Activated naive CD4-positive, alpha-beta T cell treated with anti-CD3 and anti-CD28 coated beads, Interleukin-2, amount 10 ng/mL, durations not matched to agents 7 days and 5 days (primary cell): ENCODE measurements at regions not wholly inside any gene's neighbourhood (a gene's known extent, or its start where the extent isn't known, plus 50 kb on each side); places are given as distances from the start of the nearest gene placed in this dataset.
A peak's percentile ranks its signal among the peaks of the same experiment; 100 is the strongest.

Source experiments
- CTCF ChIA-PET: fragments of 350-600 bp; sonication (Branson Sonifier 250); formaldehyde crosslinking; loops from one replicate; lab custom pipeline; 2021; ENCODE audit warnings: antibody characterized with exemption; lab: Charles Lee
- DNase-seq: peaks from one replicate; pipeline ENCODE4 v3.0.0-alpha.2; 2020
- H3K27ac Mint-ChIP-seq: one replicate; pipeline ENCODE4 v1.8.0; 2021; ENCODE audit warnings: mild to moderate bottlenecking, moderate library complexity, mixed read lengths
- H3K27me3 Mint-ChIP-seq: one replicate; pipeline ENCODE4 v1.8.0; 2021; ENCODE audit warnings: mild to moderate bottlenecking, mixed read lengths
- H3K36me3 Mint-ChIP-seq: one replicate; pipeline ENCODE4 v1.8.0; 2021; ENCODE audit warnings: mixed read lengths
- H3K4me1 Mint-ChIP-seq: one replicate; pipeline ENCODE4 v1.8.0; 2021; ENCODE audit warnings: mixed read lengths
- H3K4me3 Mint-ChIP-seq: one replicate; pipeline ENCODE4 v1.8.0; 2021; ENCODE audit warnings: mild to moderate bottlenecking, moderate library complexity, mixed read lengths
- H3K9me3 Mint-ChIP-seq: one replicate; pipeline ENCODE4 v1.8.0; 2021; ENCODE audit warnings: mixed read lengths

GRCh38 chr18:67265464-67266245, 250.9 kb downstream of the DSEL start:
- Mint-ChIP-seq H3K4me3 (no peak overlapping the region), H3K27me3 (peaks cover 4% of the 10 kb centered on the region), H3K27ac (no peak overlapping the region), H3K9me3 (no peaks in the 10 kb centered on the region), H3K4me1 (peaks cover 41% of the 10 kb centered on the region), H3K36me3 (no peaks in the 10 kb centered on the region)
- DNase-seq = no peak
- CTCF ChIA-PET = no interaction called here

- H3K27me3 Mint-ChIP-seq = peaks cover 4% of the 10 kb centered on the region
- no peak for DNase-seq
- CTCF ChIA-PET = no interaction called here
- H3K36me3 Mint-ChIP-seq = no peaks in the 10 kb centered on the region
- H3K9me3 Mint-ChIP-seq = no peaks in the 10 kb centered on the region
- peak overlapping the region; percentile 75 for H3K27ac Mint-ChIP-seq
- H3K4me1 Mint-ChIP-seq = peaks cover 41% of the 10 kb centered on the region
- H3K4me3 Mint-ChIP-seq = no peak overlapping the region
Measured at GRCh38 chr18:67261931-67262552, 254.5 kb downstream of the DSEL start.

GRCh38 chr18:67260841-67261240, 255.7 kb downstream of the DSEL start:
- Mint-ChIP-seq H3K27ac (no peak overlapping the region), H3K4me3 (no peak overlapping the region), H3K9me3 (no peaks in the 10 kb centered on the region), H3K36me3 (no peaks in the 10 kb centered on the region), H3K4me1 (peaks cover 32% of the 10 kb centered on the region), H3K27me3 (peaks cover 4% of the 10 kb centered on the region)
- DNase-seq = no peak
- CTCF ChIA-PET = no interaction called here

DNA sequence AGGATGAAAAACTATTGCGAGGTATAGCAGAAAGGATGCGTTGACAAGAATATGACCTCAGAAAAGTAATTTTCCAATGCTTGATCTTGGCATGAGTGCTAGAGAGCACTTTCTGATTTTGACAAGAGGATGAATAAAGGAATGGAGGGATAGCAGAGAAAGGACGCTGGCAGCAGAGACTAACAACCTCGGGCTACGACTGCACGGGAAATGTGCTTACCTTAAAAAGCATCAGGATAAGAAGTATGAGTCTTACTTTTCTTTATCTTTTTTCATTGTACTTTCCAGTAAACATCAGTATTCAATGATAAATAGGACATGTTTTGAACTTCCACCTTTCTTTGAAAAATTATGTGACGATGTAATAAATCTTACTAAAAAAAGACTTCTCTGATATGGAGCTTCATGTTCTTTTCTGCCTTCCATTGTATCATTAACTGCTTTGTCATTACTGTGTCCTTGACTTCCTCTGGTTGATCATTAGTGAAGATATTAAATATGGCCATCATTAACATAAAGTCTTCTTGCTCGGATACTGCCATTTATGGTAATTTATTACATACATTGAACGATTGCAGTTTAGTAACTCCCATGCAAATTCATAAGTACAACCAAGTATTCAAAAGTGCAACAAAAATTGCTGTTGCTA, 265.6 kb downstream of the DSEL start:
- no peaks in the 10 kb centered on the region for H3K4me1 Mint-ChIP-seq
- no peak for DNase-seq
- no peaks in the 10 kb centered on the region for H3K9me3 Mint-ChIP-seq
- H3K27me3 Mint-ChIP-seq = no peaks in the 10 kb centered on the region
- no peak overlapping the region for H3K4me3 Mint-ChIP-seq
- no peak overlapping the region for H3K27ac Mint-ChIP-seq
- CTCF ChIA-PET = no interaction called here
- no peaks in the 10 kb centered on the region for H3K36me3 Mint-ChIP-seq

DNA sequence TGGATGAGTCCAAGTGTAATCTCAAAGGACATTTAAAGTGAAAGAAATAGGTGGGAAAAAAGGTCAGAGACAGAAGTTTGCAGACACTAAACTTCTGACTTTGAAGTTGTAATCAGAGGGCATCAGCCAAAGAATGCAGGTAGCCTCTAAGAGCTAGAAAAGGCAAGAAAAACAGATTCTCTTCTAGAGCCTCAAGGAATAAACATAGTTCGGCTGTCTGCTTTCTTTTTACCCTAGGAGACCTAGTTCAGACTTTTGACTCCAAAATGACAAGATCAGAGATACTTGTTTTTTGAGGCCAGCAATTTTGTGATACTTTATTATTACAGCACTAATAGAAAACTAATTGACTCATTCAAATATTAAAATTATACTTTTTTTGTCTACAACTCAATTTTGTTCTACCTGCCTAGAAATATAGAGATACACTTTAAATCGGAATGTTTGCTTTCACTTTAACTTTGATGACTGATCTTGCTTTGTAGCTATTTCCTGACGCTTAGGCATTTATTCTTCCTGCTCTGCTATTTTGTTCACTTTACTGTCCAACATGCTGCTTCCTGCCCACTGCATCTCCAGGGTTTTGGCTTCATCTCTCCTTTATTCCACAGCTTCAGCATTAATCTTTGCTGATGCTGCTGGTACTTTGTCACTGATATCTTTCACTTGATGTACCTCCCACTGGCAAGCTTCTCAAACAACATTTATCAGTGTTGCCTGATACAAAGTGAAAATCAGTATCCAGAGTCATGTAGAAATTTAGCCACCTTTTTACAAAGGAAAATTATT, 272.5 kb downstream of the DSEL start:
- Mint-ChIP-seq H3K4me1 (peaks cover 24% of the 10 kb centered on the region), H3K36me3 (no peaks in the 10 kb centered on the region), H3K27me3 (no peaks in the 10 kb centered on the region), H3K4me3 (peak overlapping the region; percentile 70), H3K9me3 (no peaks in the 10 kb centered on the region), H3K27ac (peak overlapping the region; percentile 62)
- CTCF ChIA-PET = no interaction called here
- DNase-seq = no peak

DNA sequence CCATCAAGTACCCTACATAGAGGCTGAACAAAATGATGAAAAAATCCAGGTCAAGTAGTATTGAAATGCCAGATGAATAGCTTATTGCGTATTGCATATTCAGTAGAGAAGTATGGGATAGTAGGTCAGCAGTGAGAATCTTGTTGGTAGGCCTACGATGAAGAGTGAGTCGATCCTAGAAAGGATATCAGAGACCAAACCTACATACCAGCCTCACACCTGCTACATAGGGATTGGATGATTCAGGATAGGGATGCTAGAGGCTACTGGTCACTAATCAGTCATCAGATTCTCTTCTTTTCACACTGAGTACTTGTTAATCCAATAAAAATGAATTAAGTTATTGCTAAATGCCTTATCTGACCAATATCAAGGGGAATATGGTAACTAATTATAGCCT, 274.5 kb downstream of the DSEL start:
- Mint-ChIP-seq H3K4me1 (peaks cover 24% of the 10 kb centered on the region), H3K36me3 (no peaks in the 10 kb centered on the region), H3K4me3 (no peak overlapping the region), H3K27me3 (no peaks in the 10 kb centered on the region), H3K9me3 (no peaks in the 10 kb centered on the region), H3K27ac (no peak overlapping the region)
- DNase-seq = no peak
- CTCF ChIA-PET = no interaction called here

DNA sequence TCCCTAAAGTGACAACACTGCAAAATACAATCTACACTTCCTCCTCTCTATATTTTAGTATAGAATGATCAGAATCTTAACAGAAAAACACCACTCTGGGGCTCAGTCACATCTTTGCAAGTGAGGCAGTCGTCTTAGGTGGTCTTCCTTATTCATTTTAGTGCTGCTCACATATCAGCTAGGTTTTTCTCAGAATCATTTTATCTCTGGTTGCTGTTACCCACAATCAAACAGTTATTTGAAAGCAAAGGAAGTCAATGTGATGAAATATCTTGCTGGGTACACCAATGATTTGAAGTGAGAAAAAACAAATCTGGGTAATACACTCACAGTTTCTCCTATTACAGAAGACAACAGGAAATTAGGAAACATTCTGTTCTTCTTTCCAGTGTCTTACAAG, 275.2 kb downstream of the DSEL start:
- no peaks in the 10 kb centered on the region for H3K9me3 Mint-ChIP-seq
- H3K27ac Mint-ChIP-seq = peak overlapping the region; percentile 25
- CTCF ChIA-PET = interaction anchor here (0.5 to 1.7 kb wide), 2 partner anchors 16 to 19 kb away, joined by 3 to 4 read pairs; no protein-coding TSS in a partner anchor
- peaks cover 24% of the 10 kb centered on the region for H3K4me1 Mint-ChIP-seq
- H3K27me3 Mint-ChIP-seq = no peaks in the 10 kb centered on the region
- no peaks in the 10 kb centered on the region for H3K36me3 Mint-ChIP-seq
- no peak for DNase-seq
- H3K4me3 Mint-ChIP-seq = no peak overlapping the region

GRCh38 chr18:67239826-67240225, 276.7 kb downstream of the DSEL start:
- peaks cover 24% of the 10 kb centered on the region for H3K4me1 Mint-ChIP-seq
- no peaks in the 10 kb centered on the region for H3K9me3 Mint-ChIP-seq
- no peak for DNase-seq
- no peak overlapping the region for H3K4me3 Mint-ChIP-seq
- no peaks in the 10 kb centered on the region for H3K36me3 Mint-ChIP-seq
- no peak overlapping the region for H3K27ac Mint-ChIP-seq
- no peaks in the 10 kb centered on the region for H3K27me3 Mint-ChIP-seq
- CTCF ChIA-PET = interaction anchor here (1.7 kb wide), 1 partner anchor 17 kb away, joined by 4 read pairs; no protein-coding TSS in a partner anchor

DNA sequence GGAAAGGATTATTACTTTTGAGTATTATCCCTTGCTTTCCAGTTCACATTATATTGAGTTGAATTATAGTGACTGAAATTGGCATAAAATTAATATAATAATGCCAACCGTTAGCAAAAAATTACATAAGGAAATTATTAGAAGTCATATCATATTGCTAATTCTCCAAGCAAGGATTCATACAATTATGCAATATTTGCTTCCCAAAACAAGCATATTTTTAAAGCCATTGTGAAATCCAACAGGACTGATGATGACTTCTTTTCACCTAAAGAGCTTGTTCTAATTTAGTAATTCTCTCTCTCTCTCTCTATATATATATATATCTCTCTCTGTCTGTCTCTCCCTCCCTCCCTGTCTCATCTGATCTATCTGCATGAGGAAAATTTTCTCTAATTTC, 283.5 kb downstream of the DSEL start:
- Mint-ChIP-seq H3K4me3 (no peak overlapping the region), H3K4me1 (no peaks in the 10 kb centered on the region), H3K36me3 (no peaks in the 10 kb centered on the region), H3K9me3 (no peaks in the 10 kb centered on the region), H3K27me3 (no peaks in the 10 kb centered on the region), H3K27ac (no peak overlapping the region)
- no peak for DNase-seq
- CTCF ChIA-PET = no interaction called here

GRCh38 chr18:67232406-67232805, 284.1 kb downstream of the DSEL start:
- DNase-seq = no peak
- no peaks in the 10 kb centered on the region for H3K4me1 Mint-ChIP-seq
- no peaks in the 10 kb centered on the region for H3K9me3 Mint-ChIP-seq
- no peaks in the 10 kb centered on the region for H3K27me3 Mint-ChIP-seq
- no peak overlapping the region for H3K27ac Mint-ChIP-seq
- no peak overlapping the region for H3K4me3 Mint-ChIP-seq
- CTCF ChIA-PET = interaction anchor here (1.0 kb wide), 1 partner anchor 9 kb away, joined by 3 read pairs; no protein-coding TSS in a partner anchor
- no peaks in the 10 kb centered on the region for H3K36me3 Mint-ChIP-seq

- Mint-ChIP-seq H3K36me3 (no peaks in the 10 kb centered on the region), H3K4me1 (no peaks in the 10 kb centered on the region), H3K27ac (no peak overlapping the region), H3K4me3 (no peak overlapping the region), H3K9me3 (no peaks in the 10 kb centered on the region), H3K27me3 (no peaks in the 10 kb centered on the region)
- CTCF ChIA-PET = interaction anchor here (1.8 kb wide), 1 partner anchor 17 kb away, joined by 4 read pairs; no protein-coding TSS in a partner anchor
- no peak for DNase-seq
Measured at GRCh38 chr18:67222887-67223286, 293.6 kb downstream of the DSEL start.

DNA sequence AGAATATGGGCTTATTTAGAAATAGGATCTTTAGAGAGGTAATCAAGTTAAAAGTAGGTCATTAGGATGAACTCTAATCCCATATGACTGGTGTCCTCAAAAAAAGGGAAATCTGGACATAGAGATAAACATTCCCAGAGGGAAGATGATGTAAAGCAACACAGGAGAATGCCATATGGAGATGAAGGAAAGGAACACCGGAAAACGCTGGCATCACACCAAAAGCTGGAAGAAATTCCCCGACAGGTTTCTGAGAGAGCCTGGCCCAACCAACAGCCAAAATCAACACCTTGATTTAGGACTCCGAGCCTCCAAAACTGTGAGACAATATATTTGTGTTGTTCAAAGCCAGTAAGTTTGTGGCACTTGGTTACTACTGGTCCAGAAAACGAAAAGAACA, 296.7 kb downstream of the DSEL start:
- H3K27me3 Mint-ChIP-seq = no peaks in the 10 kb centered on the region
- no peaks in the 10 kb centered on the region for H3K4me1 Mint-ChIP-seq
- CTCF ChIA-PET = no interaction called here
- DNase-seq = no peak
- no peak overlapping the region for H3K27ac Mint-ChIP-seq
- H3K9me3 Mint-ChIP-seq = no peaks in the 10 kb centered on the region
- H3K36me3 Mint-ChIP-seq = no peaks in the 10 kb centered on the region
- H3K4me3 Mint-ChIP-seq = no peak overlapping the region

GRCh38 chr18:67218556-67218955, 298.0 kb downstream of the DSEL start:
- no peaks in the 10 kb centered on the region for H3K4me1 Mint-ChIP-seq
- no peak for DNase-seq
- H3K4me3 Mint-ChIP-seq = no peak overlapping the region
- no peaks in the 10 kb centered on the region for H3K27me3 Mint-ChIP-seq
- H3K9me3 Mint-ChIP-seq = no peaks in the 10 kb centered on the region
- CTCF ChIA-PET = no interaction called here
- H3K27ac Mint-ChIP-seq = no peak overlapping the region
- H3K36me3 Mint-ChIP-seq = no peaks in the 10 kb centered on the region

DNA sequence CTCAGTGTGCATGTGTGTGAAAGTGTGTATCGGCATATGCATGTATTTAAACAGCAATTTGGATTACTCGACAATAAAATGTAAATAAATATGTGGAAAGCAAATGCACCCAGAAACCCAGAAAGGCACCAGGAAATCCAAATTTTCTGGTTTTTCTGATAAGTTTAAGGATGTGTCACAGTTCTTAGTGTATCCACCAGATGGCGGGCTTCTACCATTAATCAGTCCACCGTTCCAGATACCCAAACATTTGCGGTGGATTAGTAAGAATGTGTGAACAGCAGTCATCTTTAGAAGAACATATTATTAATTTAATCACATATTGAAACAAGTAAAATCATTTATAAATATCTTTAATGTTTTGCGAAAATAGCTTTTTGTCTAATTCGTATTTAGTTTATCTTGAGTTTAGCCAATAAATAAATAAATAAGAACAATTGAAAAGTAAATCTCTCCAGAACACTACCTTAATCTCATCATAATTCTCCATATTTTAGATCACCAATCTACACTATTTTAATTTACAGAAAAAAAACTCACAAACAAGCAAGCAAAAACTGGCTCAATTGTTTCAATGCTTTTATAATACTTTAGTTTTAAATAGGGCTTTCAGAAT, 298.9 kb downstream of the DSEL start:
- Mint-ChIP-seq H3K27ac (no peak overlapping the region), H3K36me3 (no peaks in the 10 kb centered on the region), H3K27me3 (no peaks in the 10 kb centered on the region), H3K9me3 (no peaks in the 10 kb centered on the region), H3K4me1 (no peaks in the 10 kb centered on the region), H3K4me3 (no peak overlapping the region)
- CTCF ChIA-PET = no interaction called here
- DNase-seq = peak; percentile 66
